Keratinocyte (primary cell): ENCODE measurements at regions not wholly inside any gene's neighbourhood (a gene's known extent, or its start where the extent isn't known, plus 50 kb on each side); places are given as distances from the start of the nearest gene placed in this dataset.

Source experiments
- CTCF ChIP-seq, 3 experiments: IDR thresholded peaks in 1 of 3; conservative IDR thresholded peaks in 1 of 3; optimal IDR thresholded peaks in 1 of 3; 2 replicates in 2 of 3; 3 replicates in 1 of 3; pipeline versions ENCODE3 to v1.5.1; 2011; ENCODE audit warnings: low read length in 3 of 3, mild to moderate bottlenecking in 3 of 3, moderate library complexity in 2 of 3, control low read depth in 1 of 3, inconsistent platforms in 1 of 3; ENCODE audit not compliant: insufficient read depth in 2 of 3; ENCODE audit errors: extremely low read depth in 1 of 3
- EZH2 ChIP-seq: IDR thresholded peaks from one replicate; pipeline ENCODE4 v1.6.1; 2012; ENCODE audit warnings: inconsistent platforms, mild to moderate bottlenecking, low read length, moderate library complexity

- no peak for TF ChIP-seq CTCF (optimal IDR thresholded peaks at IDR 0.05 in 1 of 3, IDR thresholded peaks at IDR 0.05 in 1 of 3, conservative IDR thresholded peaks at IDR 0.05 in 1 of 3; ENCODE audit: extremely low read depth in 1 of 3, insufficient read depth in 2 of 3, low read length in 3 of 3)
- no peak for TF ChIP-seq EZH2
Measured at GRCh38 chr10:131774681-131775085, 126.1 kb upstream of the PPP2R2D start.
